PC-9 (cell line): ENCODE measurements at regions not wholly inside any gene's neighbourhood (a gene's known extent, or its start where the extent isn't known, plus 50 kb on each side); places are given as distances from the start of the nearest gene placed in this dataset.

Source experiments
- BruUV-seq: library from RNA; stranded (reverse); fragments of 400-500 nt; replicated peaks from 2 replicates; lab custom pipeline; 2021; lab: Mats Ljungman, UMichigan
- CTCF ChIA-PET: fragments of 300-600 bp; sonication (Branson Sonifier 250); formaldehyde crosslinking; loops from one replicate; lab custom pipeline; 2022; ENCODE audit warnings: antibody characterized with exemption; lab: Charles Lee
- POLR2A ChIA-PET: fragments of 300-600 bp; sonication (Branson Sonifier 250); formaldehyde crosslinking; loops from one replicate; lab custom pipeline; 2022; ENCODE audit warnings: antibody characterized with exemption; ENCODE audit not compliant: unreplicated experiment; lab: Charles Lee
- DNase-seq, 2 experiments: peaks; one replicate each; pipeline versions ENCODE4 v3.0.0 to v3.0.0-alpha.2; 2015 to 2022; ENCODE audit warnings: mixed read lengths in 1 of 2
- H2AFZ ChIP-seq: fragments of 200-600 bp; sonication (generic); 2 replicates; pipeline ENCODE4 v1.8.1; 2017; ENCODE audit warnings: antibody characterized with exemption
- H3F3A ChIP-seq: fragments of 200-600 bp; sonication (generic); 2 replicates; pipeline ENCODE4 v1.8.1; 2017; ENCODE audit warnings: antibody characterized with exemption, mild to moderate bottlenecking, low read depth; ENCODE audit not compliant: insufficient read depth
- H3K27ac ChIP-seq: fragments of 200-600 bp; sonication (generic); 2 replicates; pipeline ENCODE4 v1.6.1; 2016; ENCODE audit warnings: mixed run types
- H3K27me3 ChIP-seq: fragments of 200-600 bp; sonication (generic); 2 replicates; pipeline ENCODE4 v1.6.1; 2016; ENCODE audit warnings: low read depth, mixed run types; ENCODE audit not compliant: insufficient read depth
- H3K36me3 ChIP-seq: fragments of 200-600 bp; sonication (generic); 2 replicates; pipeline ENCODE4 v1.6.1; 2016; ENCODE audit warnings: low read depth, mixed run types
- H3K4me1 ChIP-seq: fragments of 200-600 bp; sonication (generic); replicated peaks from 2 replicates; pipeline ENCODE4 v1.6.1; 2016; ENCODE audit warnings: mixed run types; ENCODE audit not compliant: insufficient read depth
- H3K4me2 ChIP-seq: fragments of 200-600 bp; sonication (generic); 2 replicates; pipeline ENCODE4 v1.6.1; 2017; ENCODE audit warnings: mixed run types
- H3K4me3 ChIP-seq: fragments of 200-600 bp; sonication (generic); 2 replicates; pipeline ENCODE4 v1.6.1; 2016; ENCODE audit warnings: mixed run types
- H3K79me2 ChIP-seq: fragments of 200-600 bp; sonication (generic); 2 replicates; pipeline ENCODE4 v1.6.1; 2017; ENCODE audit warnings: low read depth, mixed run types
- H3K9me2 ChIP-seq: fragments of 200-600 bp; sonication (generic); 2 replicates; pipeline ENCODE4 v1.8.1; 2017; ENCODE audit warnings: mild to moderate bottlenecking; ENCODE audit not compliant: insufficient read depth
- H3K9me3 ChIP-seq: fragments of 200-600 bp; sonication (generic); 2 replicates; pipeline ENCODE4 v1.8.1; 2016; ENCODE audit warnings: low read depth; ENCODE audit not compliant: insufficient read depth
- H4K20me1 ChIP-seq: fragments of 200-600 bp; sonication (generic); 2 replicates; pipeline ENCODE4 v1.8.1; 2017; ENCODE audit not compliant: insufficient read depth
- EZH2 ChIP-seq: fragments of 200-600 bp; sonication (generic); IDR thresholded peaks from 2 replicates; pipeline ENCODE4 v1.8.0; 2017; ENCODE audit warnings: antibody characterized with exemption, low read depth
- intact Hi-C: fragments of 100-400 bp; cut with micrococcal nuclease; formaldehyde crosslinking; loops from one replicate; pipeline ENCODE4 v1.10.0; 2022; ENCODE audit not compliant: unreplicated experiment
- TF ChIP-seq, protein P1 (sequence below): fragments of 200-600 bp; sonication (generic); conservative IDR thresholded peaks from 2 replicates; pipeline ENCODE4 v1.6.1; 2017; ENCODE audit warnings: mixed run types, antibody characterized with exemption, mild to moderate bottlenecking, moderate library complexity

- Histone ChIP-seq H3K4me2 (no peak overlapping the region), H2AFZ (no peak overlapping the region), H4K20me1 (no peaks in the 10 kb centered on the region), H3K36me3 (no peaks in the 10 kb centered on the region), H3K4me1 (no peaks in the 10 kb centered on the region), H3K79me2 (no peaks in the 10 kb centered on the region), H3F3A (no peaks in the 10 kb centered on the region), H3K9me3 (no peaks in the 10 kb centered on the region), H3K4me3 (no peak overlapping the region), H3K9me2 (no peaks in the 10 kb centered on the region), H3K27ac (no peak overlapping the region), H3K27me3 (no peaks in the 10 kb centered on the region)
- intact Hi-C loops = no loop called here
- DNase-seq = no peak
- BruUV-seq = no TSS peak
- no peak for TF ChIP-seq EZH2
- TF ChIP-seq, protein P1, sequence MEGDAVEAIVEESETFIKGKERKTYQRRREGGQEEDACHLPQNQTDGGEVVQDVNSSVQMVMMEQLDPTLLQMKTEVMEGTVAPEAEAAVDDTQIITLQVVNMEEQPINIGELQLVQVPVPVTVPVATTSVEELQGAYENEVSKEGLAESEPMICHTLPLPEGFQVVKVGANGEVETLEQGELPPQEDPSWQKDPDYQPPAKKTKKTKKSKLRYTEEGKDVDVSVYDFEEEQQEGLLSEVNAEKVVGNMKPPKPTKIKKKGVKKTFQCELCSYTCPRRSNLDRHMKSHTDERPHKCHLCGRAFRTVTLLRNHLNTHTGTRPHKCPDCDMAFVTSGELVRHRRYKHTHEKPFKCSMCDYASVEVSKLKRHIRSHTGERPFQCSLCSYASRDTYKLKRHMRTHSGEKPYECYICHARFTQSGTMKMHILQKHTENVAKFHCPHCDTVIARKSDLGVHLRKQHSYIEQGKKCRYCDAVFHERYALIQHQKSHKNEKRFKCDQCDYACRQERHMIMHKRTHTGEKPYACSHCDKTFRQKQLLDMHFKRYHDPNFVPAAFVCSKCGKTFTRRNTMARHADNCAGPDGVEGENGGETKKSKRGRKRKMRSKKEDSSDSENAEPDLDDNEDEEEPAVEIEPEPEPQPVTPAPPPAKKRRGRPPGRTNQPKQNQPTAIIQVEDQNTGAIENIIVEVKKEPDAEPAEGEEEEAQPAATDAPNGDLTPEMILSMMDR = no peak
- CTCF ChIA-PET = no interaction called here
- POLR2A ChIA-PET = no interaction called here
These were observed 480.7 kb upstream of the ADAMTS9 start for GRCh38 chr3:65168547-65168946.

- no peaks in the 10 kb centered on the region for H3F3A ChIP-seq
- no peak for DNase-seq
- TF ChIP-seq, protein P1 = no peak
- TF ChIP-seq EZH2 = no peak
- no TSS peak for BruUV-seq
- ChIA-PET CTCF (no interaction called here), POLR2A (interaction anchor here (0.6 to 0.7 kb wide), 2 partner anchors 45 to 538 kb away, joined by 3 to 5 read pairs; no protein-coding TSS in a partner anchor)
- intact Hi-C loops = no loop called here
- H3K79me2 ChIP-seq = no peaks in the 10 kb centered on the region
- no peak overlapping the region for H2AFZ ChIP-seq
- no peaks in the 10 kb centered on the region for H3K4me1 ChIP-seq
- H3K9me2 ChIP-seq = no peaks in the 10 kb centered on the region
- H3K27ac ChIP-seq = no peak overlapping the region
- no peaks in the 10 kb centered on the region for H3K27me3 ChIP-seq
- no peak overlapping the region for H3K4me2 ChIP-seq
- no peak overlapping the region for H3K4me3 ChIP-seq
- H3K9me3 ChIP-seq = no peaks in the 10 kb centered on the region
- H3K36me3 ChIP-seq = no peaks in the 10 kb centered on the region
- no peaks in the 10 kb centered on the region for H4K20me1 ChIP-seq
These were observed 478.7 kb upstream of the ADAMTS9 start for GRCh38 chr3:65166531-65166930.

DNA sequence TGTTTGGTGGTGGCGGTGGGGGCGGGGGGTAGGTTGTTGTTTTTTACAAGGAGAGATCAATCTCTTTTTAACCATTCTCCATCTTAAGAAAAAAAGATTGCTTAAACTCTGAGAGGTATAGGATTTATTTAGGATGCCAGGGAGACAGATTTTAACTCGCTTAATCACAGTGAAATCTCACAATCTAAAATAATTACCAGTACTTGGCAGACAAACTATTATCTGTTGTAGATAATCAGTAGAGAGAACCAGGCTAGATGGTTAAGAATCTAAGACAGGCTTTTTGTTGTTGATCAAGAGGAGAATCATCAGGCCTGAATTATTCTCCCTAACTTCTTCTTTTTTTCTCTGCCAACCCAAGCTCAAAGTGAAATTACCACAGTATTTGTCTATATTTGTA is 470.2 kb upstream of the ADAMTS9 start:
- ChIA-PET CTCF (no interaction called here), POLR2A (no interaction called here)
- H3F3A ChIP-seq = no peaks in the 10 kb centered on the region
- no peaks in the 10 kb centered on the region for H3K4me1 ChIP-seq
- no peak for DNase-seq
- no peak overlapping the region for H3K4me3 ChIP-seq
- no peaks in the 10 kb centered on the region for H3K27me3 ChIP-seq
- no peaks in the 10 kb centered on the region for H4K20me1 ChIP-seq
- TF ChIP-seq EZH2 = no peak
- TF ChIP-seq, protein P1 = no peak
- no peak overlapping the region for H2AFZ ChIP-seq
- H3K79me2 ChIP-seq = no peaks in the 10 kb centered on the region
- H3K9me2 ChIP-seq = no peaks in the 10 kb centered on the region
- H3K9me3 ChIP-seq = no peaks in the 10 kb centered on the region
- H3K27ac ChIP-seq = no peak overlapping the region
- BruUV-seq = no TSS peak
- intact Hi-C loops = no loop called here
- H3K4me2 ChIP-seq = no peak overlapping the region
- H3K36me3 ChIP-seq = no peaks in the 10 kb centered on the region
